K562 (cell line): ENCODE measurements at regions not wholly inside any gene's neighbourhood (a gene's known extent, or its start where the extent isn't known, plus 50 kb on each side); places are given as distances from the start of the nearest gene placed in this dataset.

Experiments used
- ATAC-seq: fragments of 200-7000 bp; cut with Tn5 transposase; 3 replicates; pipeline ENCODE4 v1.9.1; 2020; ENCODE audit warnings: moderate library complexity
- BruUV-seq: library from RNA; stranded (reverse); fragments of 400-500 nt; replicated peaks from 2 replicates; lab custom pipeline; 2021; lab: Mats Ljungman, UMichigan
- CTCF ChIA-PET: fragments of 300-600 bp; formaldehyde crosslinking; extraction: SDS; loops from one replicate; lab custom pipeline; 2021; ENCODE audit warnings: low intra/inter-chr PET ratio; lab: Yijun Ruan, JAX
- POLR2A ChIA-PET: fragments of 300-600, 350-650 bp; sonication (Branson Sonifier 250); formaldehyde crosslinking; extraction: SDS; loops from one replicate; lab custom pipeline; 2021; ENCODE audit warnings: antibody characterized with exemption, inconsistent platforms; lab: Yijun Ruan, JAX
- DNase-seq, 4 experiments: peaks; one replicate each; pipeline versions ENCODE4 v3.0.0 to v3.0.0-alpha.2; 2011 to 2018; ENCODE audit warnings: low spot score in 3 of 4, mixed read lengths in 3 of 4; ENCODE audit errors: extremely low read depth in 1 of 4
- FAIRE-seq: peaks from 2 replicates; lab custom pipeline; 2011; peaks lifted over from hg19 to GRCh38; lab: Jason Lieb, UNC
- H2AFZ ChIP-seq: 2 replicates; pipeline ENCODE4 v1.6.0; 2011; ENCODE audit warnings: low read depth, low read length, control low read depth, inconsistent platforms
- H3K27ac ChIP-seq: fragments of 200-600 bp; 3 replicates; pipeline ENCODE4 v1.8.0; 2011; ENCODE audit warnings: low read depth, mild to moderate bottlenecking, control low read depth, inconsistent platforms, low read length, moderate library complexity, mixed read lengths; ENCODE audit errors: extremely low read depth
- H3K27me3 ChIP-seq, 2 experiments: fragments of 300-600 bp in 1 of 2; 2 replicates in 1 of 2; 3 replicates in 1 of 2; pipeline versions ENCODE4 v1.6.0 to v1.8.0; 2011; ENCODE audit warnings: inconsistent platforms in 2 of 2, low read length in 2 of 2, mild to moderate bottlenecking in 1 of 2, mixed read lengths in 1 of 2, moderate library complexity in 1 of 2; ENCODE audit not compliant: control insufficient read depth in 2 of 2, insufficient read depth in 2 of 2
- H3K36me3 ChIP-seq: fragments of 300-600 bp; 3 replicates; pipeline ENCODE4 v1.8.0; 2011; ENCODE audit warnings: mild to moderate bottlenecking, low read length, inconsistent platforms; ENCODE audit not compliant: control insufficient read depth, insufficient read depth
- H3K4me1 ChIP-seq, 2 experiments: fragments of 200-600 bp in 1 of 2; replicated peaks in 1 of 2; 2 replicates in 1 of 2; 3 replicates in 1 of 2; pipeline versions ENCODE4 v1.5.1 to v1.8.0; 2011; ENCODE audit warnings: inconsistent platforms in 2 of 2, low read length in 2 of 2, mild to moderate bottlenecking in 1 of 2, mixed read lengths in 1 of 2, moderate library complexity in 1 of 2; ENCODE audit not compliant: control insufficient read depth in 2 of 2, insufficient read depth in 2 of 2
- H3K4me2 ChIP-seq: 2 replicates; pipeline ENCODE4 v1.6.1; 2011; ENCODE audit warnings: low read length, control low read depth, inconsistent platforms, mixed read lengths; ENCODE audit not compliant: insufficient read depth
- H3K4me3 ChIP-seq: fragments of 200-600 bp; sonication (generic), shearing (Covaris generic); 2 replicates; pipeline ENCODE4 v1.5.1; 2016; ENCODE audit warnings: control low read depth, inconsistent platforms
- H3K79me2 ChIP-seq: fragments of 200-600 bp; 3 replicates; pipeline ENCODE4 v1.8.0; 2011; ENCODE audit warnings: low read length, inconsistent platforms; ENCODE audit not compliant: control insufficient read depth, insufficient read depth
- H3K9ac ChIP-seq, 2 experiments: 2 replicates each; pipeline versions ENCODE4 v1.6.0 to v1.6.1; 2011; ENCODE audit warnings: low read depth in 2 of 2, low read length in 2 of 2, control low read depth in 1 of 2, inconsistent platforms in 1 of 2, mild to moderate bottlenecking in 1 of 2, mixed read lengths in 1 of 2; ENCODE audit not compliant: insufficient read depth in 1 of 2
- H3K9me1 ChIP-seq: one replicate; pipeline ENCODE4 v1.6.0; 2011; ENCODE audit warnings: inconsistent platforms, mild to moderate bottlenecking, low read length, moderate library complexity; ENCODE audit not compliant: control insufficient read depth, insufficient read depth
- H3K9me3 ChIP-seq: replicated peaks from 2 replicates; pipeline ENCODE4 v1.5.1; 2011; ENCODE audit warnings: low read depth, low read length, inconsistent platforms; ENCODE audit not compliant: control insufficient read depth, insufficient read depth
- H4K20me1 ChIP-seq: replicated peaks from 2 replicates; pipeline ENCODE4 v1.6.1; 2011; ENCODE audit warnings: low read length, inconsistent platforms, mixed read lengths; ENCODE audit not compliant: control insufficient read depth, insufficient read depth
- ADNP ChIP-seq: fragments of 200-800 bp; sonication (Bioruptor generic); IDR thresholded peaks from 2 replicates; pipeline ENCODE4 v1.6.1; 2016; ENCODE audit warnings: missing genetic modification characterization, missing compliant biosample characterization
- IRF9 ChIP-seq: fragments of 450-650 bp; IDR thresholded peaks from 2 replicates; pipeline ENCODE4 v1.6.1; 2016; ENCODE audit warnings: missing biosample characterization, missing genetic modification characterization
- MAX ChIP-seq: sonication (generic); formaldehyde crosslinking; IDR thresholded peaks from 2 replicates; pipeline ENCODE4 v1.9.0; 2022; ENCODE audit warnings: mild to moderate bottlenecking, missing genetic modification reagents
- MCM7 ChIP-seq, 2 experiments: fragments of 450-650 bp; IDR thresholded peaks; 2 replicates each; pipeline ENCODE4 v1.6.1; 2016 to 2018
- SIN3B ChIP-seq: fragments of 450-650 bp; IDR thresholded peaks from 2 replicates; pipeline ENCODE4 v1.6.1; 2017; ENCODE audit warnings: low read depth, mild to moderate bottlenecking, moderate library complexity
- ZNF511 ChIP-seq: sonication (generic); formaldehyde crosslinking; IDR thresholded peaks from 2 replicates; pipeline ENCODE4 v1.8.0; 2022; ENCODE audit warnings: mild to moderate bottlenecking, missing genetic modification reagents
- ZNF707 ChIP-seq: fragments of 250-450 bp; sonication (Bioruptor Pico); conservative IDR thresholded peaks from 2 replicates; pipeline ENCODE4 v1.8.0; 2022; ENCODE audit warnings: inconsistent platforms, mild to moderate bottlenecking, moderate library complexity
- WGBS: fragments of 100-300 bp; shearing (Covaris generic); methylation state at CpG from one replicate; pipeline ENCODE4 v1.1.6; 2016; ENCODE audit warnings: low coverage, mixed read lengths; ENCODE audit not compliant: insufficient coverage; ENCODE audit errors: missing lambda C conversion rate; 5-methylcytosine and 5-hydroxymethylcytosine counted together
- in situ Hi-C: fragments of 300-500 bp; cut with MboI; formaldehyde crosslinking; loops from 4 replicates; pipeline ENCODE4 v1.15.0; 2018; ENCODE audit warnings: inconsistent platforms, mixed read lengths
- intact Hi-C: fragments of 100-400 bp; cut with micrococcal nuclease; formaldehyde crosslinking; loops from 2 replicates; pipeline ENCODE4 v1.14.2; 2022

- FAIRE-seq: no peak
- Histone ChIP-seq H4K20me1 (peaks cover 7% of the 10 kb centered on the region), H3K27me3 (peaks cover 24 to 58% of the 10 kb centered on the region in 2 experiments), H2AFZ (no peak overlapping the region), H3K9me1 (no peaks in the 10 kb centered on the region), H3K4me3 (no peak overlapping the region), H3K79me2 (no peaks in the 10 kb centered on the region), H3K36me3 (no peaks in the 10 kb centered on the region), H3K27ac (no peak overlapping the region), H3K4me1 (peaks cover 0 to 4% of the 10 kb centered on the region in 2 experiments; a peak in 1 of 5 replicates), H3K9ac (no peak overlapping the region), H3K4me2 (no peak overlapping the region), H3K9me3 (no peaks in the 10 kb centered on the region)
- intact Hi-C loops (no loop called here), in situ Hi-C loops (no loop called here)
- 1% methylated on average over 5 of the region's 5 CpGs for WGBS
- ATAC-seq: no peak
- DNase-seq: no peak
- ChIA-PET POLR2A (interaction anchor here (0.7 to 2.1 kb wide), 2 partner anchors 12 to 1041 kb away, joined by 4 read pairs; no protein-coding TSS in a partner anchor), CTCF (no interaction called here)
- BruUV-seq: no TSS peak
- no peak for TF ChIP-seq MAX
- TF ChIP-seq MCM7 (IDR thresholded peaks at IDR 0.05): no peak
- TF ChIP-seq ZNF707 (CRISPR knock-in tag): no peak
- TF ChIP-seq ADNP (tag): no peak
- no peak for TF ChIP-seq SIN3B
- TF ChIP-seq IRF9: no peak
- no peak for TF ChIP-seq ZNF511 (CRISPR knock-in tag)
Measured at GRCh38 chr10:78405231-78405630, 371.6 kb downstream of the RPS24 start.
